ENCODE measurements at regions not wholly inside any gene's neighbourhood (a gene's known extent, or its start where the extent isn't known, plus 50 kb on each side); places are given as distances from the start of the nearest gene placed in this dataset.

- 98% methylated on average over 3 of the region's 3 CpGs for WGBS
- H3K4me1 ChIP-seq (replicated peaks), result no peaks in the 10 kb centered on the region
- TF ChIP-seq POLR2AphosphoS5 (IDR thresholded peaks at IDR 0.05) (no peak), POLR2A (IDR thresholded peaks at IDR 0.05) (no peak)
- TF ChIP-seq, protein P1, sequence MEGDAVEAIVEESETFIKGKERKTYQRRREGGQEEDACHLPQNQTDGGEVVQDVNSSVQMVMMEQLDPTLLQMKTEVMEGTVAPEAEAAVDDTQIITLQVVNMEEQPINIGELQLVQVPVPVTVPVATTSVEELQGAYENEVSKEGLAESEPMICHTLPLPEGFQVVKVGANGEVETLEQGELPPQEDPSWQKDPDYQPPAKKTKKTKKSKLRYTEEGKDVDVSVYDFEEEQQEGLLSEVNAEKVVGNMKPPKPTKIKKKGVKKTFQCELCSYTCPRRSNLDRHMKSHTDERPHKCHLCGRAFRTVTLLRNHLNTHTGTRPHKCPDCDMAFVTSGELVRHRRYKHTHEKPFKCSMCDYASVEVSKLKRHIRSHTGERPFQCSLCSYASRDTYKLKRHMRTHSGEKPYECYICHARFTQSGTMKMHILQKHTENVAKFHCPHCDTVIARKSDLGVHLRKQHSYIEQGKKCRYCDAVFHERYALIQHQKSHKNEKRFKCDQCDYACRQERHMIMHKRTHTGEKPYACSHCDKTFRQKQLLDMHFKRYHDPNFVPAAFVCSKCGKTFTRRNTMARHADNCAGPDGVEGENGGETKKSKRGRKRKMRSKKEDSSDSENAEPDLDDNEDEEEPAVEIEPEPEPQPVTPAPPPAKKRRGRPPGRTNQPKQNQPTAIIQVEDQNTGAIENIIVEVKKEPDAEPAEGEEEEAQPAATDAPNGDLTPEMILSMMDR (IDR thresholded peaks at IDR 0.05), result no peak
- DNase-seq (ENCODE audit: low spot score), result no peak
- intact Hi-C loops (cut with DNase I), result no loop called here
- no peaks in the 10 kb centered on the region for H3K27me3 ChIP-seq (replicated peaks; ENCODE audit: insufficient read depth)
- no peaks in the 10 kb centered on the region for H3K36me3 ChIP-seq
- no peaks in the 10 kb centered on the region for H3K9me3 ChIP-seq
- H3K27ac ChIP-seq, result no peak overlapping the region
- no peak overlapping the region for H3K4me3 ChIP-seq
Measured at GRCh38 chr12:92551210-92551609, 151.6 kb upstream of the PLEKHG7 start.

DNA sequence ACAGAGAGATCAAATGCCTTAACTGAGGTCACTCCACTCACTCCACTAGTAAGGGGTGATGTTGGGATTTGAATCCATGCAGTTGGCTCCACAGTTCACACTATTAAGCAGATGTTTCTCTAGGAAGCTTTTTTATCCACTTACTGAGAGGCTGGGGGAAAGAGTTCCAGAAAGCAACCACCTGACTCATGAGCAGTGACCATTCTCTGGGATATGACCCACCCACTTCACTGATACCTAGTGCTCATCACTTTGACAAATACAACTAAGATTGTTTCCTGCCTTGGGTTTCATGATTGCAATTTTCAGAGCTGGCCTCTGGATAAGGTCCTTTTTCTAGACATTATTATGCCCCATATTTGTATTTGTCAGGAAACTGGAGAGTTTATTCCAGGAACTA is 152.1 kb upstream of the PLEKHG7 start:
- intact Hi-C loops (cut with DNase I), result no loop called here
- Histone ChIP-seq H3K9me3 (no peaks in the 10 kb centered on the region), H3K36me3 (no peaks in the 10 kb centered on the region), H3K27ac (no peak overlapping the region), H3K4me1 (replicated peaks) (no peaks in the 10 kb centered on the region), H3K4me3 (no peak overlapping the region), H3K27me3 (replicated peaks; ENCODE audit: insufficient read depth) (no peaks in the 10 kb centered on the region)
- DNase-seq (ENCODE audit: low spot score), result no peak
- TF ChIP-seq, protein P1 (IDR thresholded peaks at IDR 0.05), result no peak
- TF ChIP-seq POLR2AphosphoS5 (IDR thresholded peaks at IDR 0.05) (no peak), POLR2A (IDR thresholded peaks at IDR 0.05) (no peak)

- H3K4me1 ChIP-seq (replicated peaks), result no peaks in the 10 kb centered on the region
- no peaks in the 10 kb centered on the region for H3K36me3 ChIP-seq
- H3K27ac ChIP-seq, result no peak overlapping the region
- no peaks in the 10 kb centered on the region for H3K9me3 ChIP-seq
- no peak for TF ChIP-seq POLR2AphosphoS5 (IDR thresholded peaks at IDR 0.05)
- TF ChIP-seq, protein P1 (IDR thresholded peaks at IDR 0.05), result no peak
- no peaks in the 10 kb centered on the region for H3K27me3 ChIP-seq (replicated peaks; ENCODE audit: insufficient read depth)
- H3K4me3 ChIP-seq, result no peak overlapping the region
- intact Hi-C loops (cut with DNase I), result no loop called here
- DNase-seq (ENCODE audit: low spot score), result no peak
Measured at GRCh38 chr12:92550254-92550653, 152.5 kb upstream of the PLEKHG7 start.

GRCh38 chr12:92549516-92549915 is 153.3 kb upstream of the PLEKHG7 start:
- Histone ChIP-seq H3K27me3 (replicated peaks; ENCODE audit: insufficient read depth) (no peaks in the 10 kb centered on the region), H3K27ac (no peak overlapping the region), H3K9me3 (no peaks in the 10 kb centered on the region), H3K4me3 (no peak overlapping the region), H3K4me1 (replicated peaks) (no peaks in the 10 kb centered on the region), H3K36me3 (no peaks in the 10 kb centered on the region)
- no peak for DNase-seq (ENCODE audit: low spot score)
- TF ChIP-seq POLR2A (IDR thresholded peaks at IDR 0.05), result no peak
- TF ChIP-seq, protein P1 (IDR thresholded peaks at IDR 0.05), result no peak
- no peak for TF ChIP-seq POLR2AphosphoS5 (IDR thresholded peaks at IDR 0.05)
- intact Hi-C loops (cut with DNase I), result no loop called here

GRCh38 chr12:92547906-92548305 is 154.9 kb upstream of the PLEKHG7 start:
- intact Hi-C loops (cut with DNase I), result no loop called here

More at GRCh38 chr12:92547906-92548305, 154.9 kb upstream of the PLEKHG7 start:
- no peaks in the 10 kb centered on the region for H3K4me1 ChIP-seq (replicated peaks)
- no peak overlapping the region for H3K27ac ChIP-seq
- TF ChIP-seq POLR2AphosphoS5 (IDR thresholded peaks at IDR 0.05) (no peak), POLR2A (IDR thresholded peaks at IDR 0.05) (no peak)
- TF ChIP-seq, protein P1 (IDR thresholded peaks at IDR 0.05), result no peak
- no peak for DNase-seq (ENCODE audit: low spot score)
- WGBS, result 77% methylated on average over 2 of the region's 2 CpGs
- H3K9me3 ChIP-seq, result no peaks in the 10 kb centered on the region
- no peaks in the 10 kb centered on the region for H3K27me3 ChIP-seq (replicated peaks; ENCODE audit: insufficient read depth)
- no peaks in the 10 kb centered on the region for H3K36me3 ChIP-seq
- H3K4me3 ChIP-seq, result no peak overlapping the region
